GM12872 (cell line): ENCODE measurements at regions not wholly inside any gene's neighbourhood (a gene's known extent, or its start where the extent isn't known, plus 50 kb on each side); places are given as distances from the start of the nearest gene placed in this dataset.

Experiments used
- TF ChIP-seq, protein P1 (sequence below): IDR thresholded peaks from 3 replicates; pipeline ENCODE4 v1.5.1; 2011; ENCODE audit warnings: low read depth, mild to moderate bottlenecking, low read length, moderate library complexity; ENCODE audit not compliant: insufficient read depth

- TF ChIP-seq, protein P1, sequence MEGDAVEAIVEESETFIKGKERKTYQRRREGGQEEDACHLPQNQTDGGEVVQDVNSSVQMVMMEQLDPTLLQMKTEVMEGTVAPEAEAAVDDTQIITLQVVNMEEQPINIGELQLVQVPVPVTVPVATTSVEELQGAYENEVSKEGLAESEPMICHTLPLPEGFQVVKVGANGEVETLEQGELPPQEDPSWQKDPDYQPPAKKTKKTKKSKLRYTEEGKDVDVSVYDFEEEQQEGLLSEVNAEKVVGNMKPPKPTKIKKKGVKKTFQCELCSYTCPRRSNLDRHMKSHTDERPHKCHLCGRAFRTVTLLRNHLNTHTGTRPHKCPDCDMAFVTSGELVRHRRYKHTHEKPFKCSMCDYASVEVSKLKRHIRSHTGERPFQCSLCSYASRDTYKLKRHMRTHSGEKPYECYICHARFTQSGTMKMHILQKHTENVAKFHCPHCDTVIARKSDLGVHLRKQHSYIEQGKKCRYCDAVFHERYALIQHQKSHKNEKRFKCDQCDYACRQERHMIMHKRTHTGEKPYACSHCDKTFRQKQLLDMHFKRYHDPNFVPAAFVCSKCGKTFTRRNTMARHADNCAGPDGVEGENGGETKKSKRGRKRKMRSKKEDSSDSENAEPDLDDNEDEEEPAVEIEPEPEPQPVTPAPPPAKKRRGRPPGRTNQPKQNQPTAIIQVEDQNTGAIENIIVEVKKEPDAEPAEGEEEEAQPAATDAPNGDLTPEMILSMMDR, result no peak
Measured at GRCh38 chr1:81703391-81703755, 97.4 kb upstream of the ADGRL2 start.

DNA sequence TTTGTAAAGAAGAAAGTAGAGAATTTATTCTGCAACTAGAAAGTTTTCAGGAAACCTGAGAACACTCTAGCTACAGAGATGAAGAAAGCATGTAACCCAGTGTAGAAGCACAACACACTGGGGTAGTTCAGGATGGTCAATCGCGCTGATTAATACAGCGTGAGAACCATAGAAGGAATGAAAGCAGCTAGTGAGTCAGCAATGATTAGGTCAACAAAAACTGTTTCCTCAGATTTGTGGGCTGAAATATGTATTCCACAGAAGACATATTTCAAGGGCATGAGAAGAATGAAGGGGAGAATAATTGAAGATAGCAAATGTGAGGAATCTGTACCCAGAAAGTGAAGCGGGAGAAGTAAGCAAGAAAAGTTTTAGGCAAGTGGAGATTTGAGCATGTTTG lies 97.8 kb upstream of the ADGRL2 start:
- TF ChIP-seq, protein P1, result no peak

DNA sequence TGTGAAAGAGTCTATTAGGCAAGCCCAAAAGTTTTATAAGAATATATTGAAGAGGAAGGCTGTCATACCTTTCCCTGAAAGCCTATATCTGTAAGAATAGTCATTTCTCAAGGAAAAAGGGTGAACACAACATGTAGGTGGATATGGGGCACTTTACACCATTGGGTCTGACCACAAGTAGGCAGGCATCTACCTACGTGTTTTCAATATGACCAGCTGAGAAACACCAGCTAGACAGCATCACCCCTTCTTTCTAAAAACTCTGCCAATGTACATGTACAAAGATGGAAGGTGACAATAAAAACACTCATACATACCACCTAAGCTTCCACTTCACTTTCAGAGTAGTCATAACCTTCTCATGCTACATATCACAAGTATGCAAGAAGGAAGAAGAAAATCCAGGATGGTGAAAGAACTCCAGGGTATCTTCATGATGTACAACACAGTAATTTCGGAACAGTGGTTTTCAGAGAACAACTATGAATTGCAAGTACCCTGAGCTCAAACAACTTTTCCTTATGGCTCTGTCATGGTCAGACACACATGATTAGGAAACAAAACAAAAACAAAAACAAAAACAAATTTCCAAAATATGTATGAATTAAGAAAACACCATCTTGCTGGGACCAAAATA lies 98.5 kb upstream of the ADGRL2 start:
- TF ChIP-seq, protein P1, result no peak

DNA sequence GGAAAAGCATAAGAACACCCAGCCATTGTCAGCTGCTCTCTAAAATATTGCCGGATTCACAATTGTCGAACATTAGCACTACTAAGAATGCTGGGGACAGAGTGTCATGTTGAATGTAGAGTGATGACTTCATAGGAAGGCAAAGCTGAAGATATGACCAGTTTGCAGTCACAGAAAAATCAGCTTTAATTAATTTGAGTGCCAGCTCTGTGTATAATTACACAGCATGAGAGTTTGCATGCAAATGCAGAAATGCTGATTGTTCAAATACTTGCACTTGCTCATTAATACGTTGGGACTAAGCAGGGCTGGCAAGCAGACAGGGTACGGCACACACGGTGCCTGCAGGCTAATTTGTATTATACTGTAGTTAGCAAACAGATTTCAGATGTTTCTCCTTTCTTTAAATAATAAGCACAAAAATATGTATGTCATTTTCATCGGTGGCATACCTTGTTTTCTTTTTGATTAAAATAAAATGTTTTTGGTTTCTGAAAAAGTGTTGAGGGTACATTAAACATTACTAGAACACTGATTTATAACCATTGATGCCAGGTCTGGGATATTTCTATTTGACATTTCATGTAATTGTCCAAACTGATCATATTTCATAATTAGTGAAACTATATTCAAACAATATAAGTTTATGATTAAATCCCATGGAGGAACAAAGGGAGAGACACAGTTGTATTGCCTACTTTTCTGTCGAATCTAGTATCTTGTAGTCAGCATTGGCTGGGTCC lies 99.8 kb upstream of the ADGRL2 start:
- TF ChIP-seq, protein P1, result no peak

GRCh38 chr1:81699234-81699633 lies 101.5 kb upstream of the ADGRL2 start:
- TF ChIP-seq, protein P1, result no peak

GRCh38 chr1:81695741-81696140 lies 105.0 kb upstream of the ADGRL2 start:
- TF ChIP-seq, protein P1, result no peak

- TF ChIP-seq, protein P1, result no peak
Measured at GRCh38 chr1:81693316-81693715, 107.4 kb upstream of the ADGRL2 start.
